PC-9 (cell line): ENCODE measurements at regions not wholly inside any gene's neighbourhood (a gene's known extent, or its start where the extent isn't known, plus 50 kb on each side); places are given as distances from the start of the nearest gene placed in this dataset.

Experiments used
- BruUV-seq: library from RNA; stranded (reverse); fragments of 400-500 nt; replicated peaks from 2 replicates; lab custom pipeline; 2021; lab: Mats Ljungman, UMichigan
- CTCF ChIA-PET: fragments of 300-600 bp; sonication (Branson Sonifier 250); formaldehyde crosslinking; loops from one replicate; lab custom pipeline; 2022; ENCODE audit warnings: antibody characterized with exemption; lab: Charles Lee
- POLR2A ChIA-PET: fragments of 300-600 bp; sonication (Branson Sonifier 250); formaldehyde crosslinking; loops from one replicate; lab custom pipeline; 2022; ENCODE audit warnings: antibody characterized with exemption; ENCODE audit not compliant: unreplicated experiment; lab: Charles Lee
- DNase-seq, 2 experiments: peaks; one replicate each; pipeline versions ENCODE4 v3.0.0 to v3.0.0-alpha.2; 2015 to 2022; ENCODE audit warnings: mixed read lengths in 1 of 2
- H2AFZ ChIP-seq: fragments of 200-600 bp; sonication (generic); 2 replicates; pipeline ENCODE4 v1.8.1; 2017; ENCODE audit warnings: antibody characterized with exemption
- H3F3A ChIP-seq: fragments of 200-600 bp; sonication (generic); 2 replicates; pipeline ENCODE4 v1.8.1; 2017; ENCODE audit warnings: antibody characterized with exemption, mild to moderate bottlenecking, low read depth; ENCODE audit not compliant: insufficient read depth
- H3K27ac ChIP-seq: fragments of 200-600 bp; sonication (generic); 2 replicates; pipeline ENCODE4 v1.6.1; 2016; ENCODE audit warnings: mixed run types
- H3K27me3 ChIP-seq: fragments of 200-600 bp; sonication (generic); 2 replicates; pipeline ENCODE4 v1.6.1; 2016; ENCODE audit warnings: low read depth, mixed run types; ENCODE audit not compliant: insufficient read depth
- H3K36me3 ChIP-seq: fragments of 200-600 bp; sonication (generic); 2 replicates; pipeline ENCODE4 v1.6.1; 2016; ENCODE audit warnings: low read depth, mixed run types
- H3K4me1 ChIP-seq: fragments of 200-600 bp; sonication (generic); replicated peaks from 2 replicates; pipeline ENCODE4 v1.6.1; 2016; ENCODE audit warnings: mixed run types; ENCODE audit not compliant: insufficient read depth
- H3K4me2 ChIP-seq: fragments of 200-600 bp; sonication (generic); 2 replicates; pipeline ENCODE4 v1.6.1; 2017; ENCODE audit warnings: mixed run types
- H3K4me3 ChIP-seq: fragments of 200-600 bp; sonication (generic); 2 replicates; pipeline ENCODE4 v1.6.1; 2016; ENCODE audit warnings: mixed run types
- H3K79me2 ChIP-seq: fragments of 200-600 bp; sonication (generic); 2 replicates; pipeline ENCODE4 v1.6.1; 2017; ENCODE audit warnings: low read depth, mixed run types
- H3K9me2 ChIP-seq: fragments of 200-600 bp; sonication (generic); 2 replicates; pipeline ENCODE4 v1.8.1; 2017; ENCODE audit warnings: mild to moderate bottlenecking; ENCODE audit not compliant: insufficient read depth
- H3K9me3 ChIP-seq: fragments of 200-600 bp; sonication (generic); 2 replicates; pipeline ENCODE4 v1.8.1; 2016; ENCODE audit warnings: low read depth; ENCODE audit not compliant: insufficient read depth
- H4K20me1 ChIP-seq: fragments of 200-600 bp; sonication (generic); 2 replicates; pipeline ENCODE4 v1.8.1; 2017; ENCODE audit not compliant: insufficient read depth
- CTCF ChIP-seq: fragments of 200-600 bp; sonication (generic); conservative IDR thresholded peaks from 2 replicates; pipeline ENCODE4 v1.6.1; 2017; ENCODE audit warnings: mixed run types, antibody characterized with exemption, mild to moderate bottlenecking, moderate library complexity
- EZH2 ChIP-seq: fragments of 200-600 bp; sonication (generic); IDR thresholded peaks from 2 replicates; pipeline ENCODE4 v1.8.0; 2017; ENCODE audit warnings: antibody characterized with exemption, low read depth
- intact Hi-C: fragments of 100-400 bp; cut with micrococcal nuclease; formaldehyde crosslinking; loops from one replicate; pipeline ENCODE4 v1.10.0; 2022; ENCODE audit not compliant: unreplicated experiment

- no peaks in the 10 kb centered on the region for H3K79me2 ChIP-seq
- no peaks in the 10 kb centered on the region for H4K20me1 ChIP-seq
- ChIA-PET CTCF (no interaction called here), POLR2A (no interaction called here)
- H3K36me3 ChIP-seq: no peaks in the 10 kb centered on the region
- no peak for DNase-seq
- BruUV-seq: no TSS peak
- H3K4me1 ChIP-seq: peaks cover 23% of the 10 kb centered on the region
- no peak overlapping the region for H2AFZ ChIP-seq
- H3K27me3 ChIP-seq: no peaks in the 10 kb centered on the region
- no peak overlapping the region for H3K4me2 ChIP-seq
- intact Hi-C loops: no loop called here
- no peaks in the 10 kb centered on the region; the same call in 1 of the 2 replicates for H3K9me3 ChIP-seq
- H3K4me3 ChIP-seq: no peak overlapping the region
- no peak overlapping the region for H3K27ac ChIP-seq
- TF ChIP-seq EZH2: no peak
- no peak for TF ChIP-seq CTCF
- peaks cover 13% of the 10 kb centered on the region; the same call in 1 of the 2 replicates for H3F3A ChIP-seq
- H3K9me2 ChIP-seq: no peaks in the 10 kb centered on the region
Measured at GRCh38 chr11:69986830-69987229, 91.3 kb upstream of the ANO1 start.

- intact Hi-C loops: no loop called here
- Histone ChIP-seq H3K4me2 (peak overlapping the region; percentile 70), H3K4me3 (no peak overlapping the region), H3K36me3 (no peaks in the 10 kb centered on the region), H3K9me3 (peaks cover 7% of the 10 kb centered on the region; the same call in 1 of the 2 replicates), H3K27ac (peak overlapping the region; percentile 87), H2AFZ (no peak overlapping the region), H3K27me3 (no peaks in the 10 kb centered on the region), H3K4me1 (peaks cover 68% of the 10 kb centered on the region), H4K20me1 (no peaks in the 10 kb centered on the region), H3K79me2 (no peaks in the 10 kb centered on the region), H3K9me2 (no peaks in the 10 kb centered on the region), H3F3A (peaks cover 51% of the 10 kb centered on the region)
- no peak for TF ChIP-seq EZH2
- TF ChIP-seq CTCF: no peak
- CTCF ChIA-PET: interaction anchor here (0.5 kb wide), 1 partner anchor 339 kb away, joined by 3 read pairs; no protein-coding TSS in a partner anchor
- no TSS peak for BruUV-seq
- POLR2A ChIA-PET: no interaction called here
- DNase-seq: no peak
Measured at GRCh38 chr11:69992026-69992425, 86.1 kb upstream of the ANO1 start.

GRCh38 chr11:69992943-69993694 lies 85.0 kb upstream of the ANO1 start:
- Histone ChIP-seq H3K4me3 (no peak overlapping the region; the same call in 1 of the 2 replicates), H3F3A (peaks cover 51% of the 10 kb centered on the region), H3K27me3 (no peaks in the 10 kb centered on the region), H3K9me3 (peaks cover 7% of the 10 kb centered on the region; the same call in 1 of the 2 replicates), H3K4me1 (peaks cover 69% of the 10 kb centered on the region), H4K20me1 (no peaks in the 10 kb centered on the region), H2AFZ (peak overlapping the region; percentile 56; the same call in 1 of the 2 replicates), H3K9me2 (no peaks in the 10 kb centered on the region), H3K27ac (peak overlapping the region; percentile 87), H3K36me3 (no peaks in the 10 kb centered on the region), H3K79me2 (no peaks in the 10 kb centered on the region), H3K4me2 (peak overlapping the region; percentile 70)
- peak in 1 of 2 experiments; percentile 77 for DNase-seq
- no TSS peak for BruUV-seq
- TF ChIP-seq EZH2 (no peak), CTCF (no peak)
- intact Hi-C loops: no loop called here
- ChIA-PET POLR2A (no interaction called here), CTCF (no interaction called here)
